ENCODE measurements at regions not wholly inside any gene's neighbourhood (a gene's known extent, or its start where the extent isn't known, plus 50 kb on each side); places are given as distances from the start of the nearest gene placed in this dataset.

DNA sequence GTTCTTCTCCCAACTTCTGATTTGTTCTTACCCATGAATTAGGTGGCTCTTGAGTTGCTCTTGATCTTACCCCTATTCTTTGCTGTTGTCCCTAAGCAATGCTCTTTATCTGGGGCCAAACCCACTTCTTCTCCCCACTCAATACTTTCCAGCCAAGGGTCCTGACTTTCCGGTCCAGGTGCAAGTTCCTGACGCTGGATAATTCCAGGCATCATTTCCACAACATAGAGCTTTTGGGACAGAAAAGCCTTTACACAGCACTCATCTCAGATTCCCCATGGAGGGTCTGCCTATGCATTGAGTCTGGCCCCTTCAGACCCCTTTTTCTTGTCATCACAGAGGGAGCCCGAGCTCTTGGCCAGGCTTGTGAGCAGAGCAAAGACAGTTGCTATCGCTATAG lies 85.4 kb upstream of the BOC start:
- no peak for DNase-seq
- Mint-ChIP-seq H3K4me3 (no peak overlapping the region), H3K36me3 (ENCODE audit: low read depth) (no peaks in the 10 kb centered on the region), H3K4me1 (ENCODE audit: low read depth) (peaks cover 2% of the 10 kb centered on the region), H3K27ac (no peak overlapping the region), H3K9me3 (no peaks in the 10 kb centered on the region), H3K27me3 (ENCODE audit: low read depth) (no peaks in the 10 kb centered on the region)
- intact Hi-C loops (cut with micrococcal nuclease): no loop called here
- CTCF ChIA-PET: interaction anchor here (1.2 kb wide), 1 partner anchor 162 kb away, joined by 3 read pairs; no protein-coding TSS in a partner anchor

DNA sequence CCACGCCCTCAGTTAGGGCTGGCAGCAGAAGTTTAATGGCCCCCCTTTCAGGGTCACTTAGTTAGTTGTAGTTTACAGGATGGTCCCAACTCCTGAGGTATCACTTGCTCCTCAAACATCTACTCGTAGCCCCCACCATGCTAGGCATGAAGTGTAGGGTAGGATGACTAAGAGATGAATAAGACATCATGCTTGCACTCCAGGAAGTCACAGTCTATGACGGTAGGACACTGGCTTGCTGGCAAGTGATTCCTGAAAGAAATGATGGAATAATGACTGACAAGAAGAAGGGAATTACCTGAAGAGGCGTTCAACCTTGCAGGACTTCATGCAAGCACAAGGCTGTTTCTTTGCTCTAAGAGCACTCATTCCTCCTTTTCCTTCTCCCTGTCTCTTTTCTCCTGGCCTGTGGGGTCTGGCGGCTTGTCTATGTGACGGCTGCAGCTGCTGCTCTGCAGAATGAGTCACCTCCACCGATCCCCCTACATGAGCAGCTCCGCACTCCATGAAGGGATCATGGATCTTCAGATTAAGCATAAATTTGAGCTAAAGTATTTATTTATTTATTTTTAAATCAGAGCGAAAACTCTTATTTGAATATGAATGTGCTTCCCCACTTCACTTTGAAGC lies 82.9 kb upstream of the BOC start:
- H3K4me1 Mint-ChIP-seq (ENCODE audit: low read depth): peaks cover 2% of the 10 kb centered on the region
- H3K9me3 Mint-ChIP-seq: no peaks in the 10 kb centered on the region
- H3K4me3 Mint-ChIP-seq: no peak overlapping the region
- no peaks in the 10 kb centered on the region for H3K36me3 Mint-ChIP-seq (ENCODE audit: low read depth)
- CTCF ChIA-PET: no interaction called here
- H3K27ac Mint-ChIP-seq: no peak overlapping the region
- intact Hi-C loops (cut with micrococcal nuclease): no loop called here
- DNase-seq: no peak
- no peaks in the 10 kb centered on the region for H3K27me3 Mint-ChIP-seq (ENCODE audit: low read depth)

DNA sequence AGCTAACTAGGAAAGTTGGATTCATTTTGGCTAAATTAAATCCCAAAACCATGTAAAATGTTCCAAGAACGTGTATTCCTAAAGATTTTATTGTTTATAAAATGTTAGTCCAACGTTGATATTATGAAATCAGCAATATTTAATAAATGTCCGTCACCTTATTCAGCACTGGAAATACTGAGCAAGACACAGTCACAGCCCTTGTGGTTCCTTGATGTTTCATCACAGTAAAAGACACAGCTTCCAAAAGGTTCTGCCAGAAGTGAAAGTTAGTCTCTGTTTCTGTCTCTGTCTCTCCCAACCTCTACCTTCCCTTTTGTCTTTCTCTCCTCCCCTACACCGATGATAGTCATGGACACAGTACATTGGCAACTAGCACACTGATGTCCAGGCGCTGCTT lies 82.2 kb upstream of the BOC start:
- Mint-ChIP-seq H3K27ac (no peak overlapping the region), H3K4me1 (ENCODE audit: low read depth) (peaks cover under 1% of the 10 kb centered on the region), H3K27me3 (ENCODE audit: low read depth) (no peaks in the 10 kb centered on the region), H3K4me3 (no peak overlapping the region), H3K36me3 (ENCODE audit: low read depth) (no peaks in the 10 kb centered on the region), H3K9me3 (no peaks in the 10 kb centered on the region)
- CTCF ChIA-PET: no interaction called here
- intact Hi-C loops (cut with micrococcal nuclease): no loop called here
- no peak for DNase-seq

DNA sequence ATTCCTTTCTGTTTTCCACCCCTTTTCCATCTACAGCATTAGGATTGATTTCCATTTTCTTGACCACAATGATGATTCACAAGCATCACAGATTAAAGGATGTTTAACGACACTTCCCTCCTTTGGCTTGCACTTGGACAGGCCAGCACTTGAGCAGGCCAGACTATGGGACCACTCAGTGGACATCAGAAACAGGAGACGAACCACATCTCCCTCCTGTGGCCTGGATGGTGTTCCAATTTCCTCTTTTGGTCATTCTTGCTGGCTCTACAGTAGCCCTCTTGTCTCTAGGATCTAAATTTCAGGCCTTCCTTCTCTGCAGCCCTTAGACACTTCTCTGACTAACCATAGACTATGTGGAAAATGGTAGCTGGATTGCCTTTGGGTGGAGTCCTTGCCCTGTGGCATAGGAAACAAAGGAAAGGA lies 78.8 kb upstream of the BOC start:
- CTCF ChIA-PET: interaction anchor here (0.8 to 1.0 kb wide), 2 partner anchors 137 to 156 kb away, joined by 3 to 4 read pairs; no protein-coding TSS in a partner anchor

DNA sequence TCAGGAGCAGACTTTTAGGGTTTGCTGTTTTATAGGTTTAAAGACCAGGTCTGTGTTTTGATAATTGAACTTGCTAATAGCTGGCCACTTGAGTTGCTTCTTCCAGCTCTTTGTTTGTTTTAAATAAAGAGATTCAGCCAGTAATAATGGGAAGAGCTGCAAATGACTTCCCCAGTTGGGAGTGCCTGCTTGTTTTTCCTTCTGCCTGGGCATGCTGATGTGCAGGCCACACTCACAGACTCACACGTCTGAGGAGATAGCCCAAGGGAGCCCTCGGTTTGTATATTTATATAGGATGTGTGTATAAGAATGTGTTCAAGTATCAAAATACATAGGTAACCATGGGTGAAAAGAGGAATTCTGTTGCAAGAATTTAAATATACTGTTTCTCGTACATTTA lies 78.2 kb upstream of the BOC start:
- Mint-ChIP-seq H3K4me1 (ENCODE audit: low read depth) (no peaks in the 10 kb centered on the region), H3K27me3 (ENCODE audit: low read depth) (no peaks in the 10 kb centered on the region), H3K36me3 (ENCODE audit: low read depth) (no peaks in the 10 kb centered on the region), H3K9me3 (peaks cover 2% of the 10 kb centered on the region), H3K4me3 (no peak overlapping the region), H3K27ac (no peak overlapping the region)
- intact Hi-C loops (cut with micrococcal nuclease): no loop called here
- CTCF ChIA-PET: interaction anchor here (0.8 to 1.0 kb wide), 2 partner anchors 136 to 155 kb away, joined by 3 to 4 read pairs; no protein-coding TSS in a partner anchor
- no peak for DNase-seq

More for the DNA sequence above, 78.8 kb upstream of the BOC start:
- Mint-ChIP-seq H3K27ac (no peak overlapping the region), H3K9me3 (no peaks in the 10 kb centered on the region), H3K4me3 (no peak overlapping the region), H3K36me3 (ENCODE audit: low read depth) (no peaks in the 10 kb centered on the region), H3K27me3 (ENCODE audit: low read depth) (no peaks in the 10 kb centered on the region), H3K4me1 (ENCODE audit: low read depth) (no peaks in the 10 kb centered on the region)
- intact Hi-C loops (cut with micrococcal nuclease): no loop called here
- no peak for DNase-seq

DNA sequence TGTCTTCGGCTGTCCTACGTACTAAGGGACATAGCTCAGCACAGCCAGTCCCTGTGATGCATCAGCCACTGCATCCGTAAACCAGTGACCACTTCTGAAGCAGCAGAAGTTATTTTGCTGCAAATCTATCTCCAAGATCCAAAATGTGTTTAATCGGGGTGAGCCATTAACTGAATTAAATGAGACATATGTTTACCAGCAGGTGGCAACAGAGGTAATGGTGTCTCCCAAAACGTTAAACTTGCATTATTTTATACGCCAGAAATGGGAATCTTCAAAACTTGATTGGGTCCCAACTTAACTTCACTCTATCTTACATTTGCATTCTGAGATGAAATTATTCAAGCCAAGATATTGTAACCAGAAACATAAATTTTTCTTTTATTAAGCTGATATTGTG lies 75.3 kb upstream of the BOC start:
- H3K9me3 Mint-ChIP-seq: peaks cover 2% of the 10 kb centered on the region
- H3K36me3 Mint-ChIP-seq (ENCODE audit: low read depth): no peaks in the 10 kb centered on the region
- H3K27me3 Mint-ChIP-seq (ENCODE audit: low read depth): no peaks in the 10 kb centered on the region
- peaks cover 3% of the 10 kb centered on the region for H3K4me1 Mint-ChIP-seq (ENCODE audit: low read depth)
- no peak for DNase-seq
- H3K27ac Mint-ChIP-seq: no peak overlapping the region
- CTCF ChIA-PET: interaction anchor here (0.8 to 1.2 kb wide), 2 partner anchors 152 to 157 kb away, joined by 3 read pairs; no protein-coding TSS in a partner anchor
- intact Hi-C loops (cut with micrococcal nuclease): loop anchor here (1.0 to 5.0 kb wide), 3 partner anchors 85 to 441 kb away; no protein-coding TSS in a partner anchor
- H3K4me3 Mint-ChIP-seq: no peak overlapping the region

DNA sequence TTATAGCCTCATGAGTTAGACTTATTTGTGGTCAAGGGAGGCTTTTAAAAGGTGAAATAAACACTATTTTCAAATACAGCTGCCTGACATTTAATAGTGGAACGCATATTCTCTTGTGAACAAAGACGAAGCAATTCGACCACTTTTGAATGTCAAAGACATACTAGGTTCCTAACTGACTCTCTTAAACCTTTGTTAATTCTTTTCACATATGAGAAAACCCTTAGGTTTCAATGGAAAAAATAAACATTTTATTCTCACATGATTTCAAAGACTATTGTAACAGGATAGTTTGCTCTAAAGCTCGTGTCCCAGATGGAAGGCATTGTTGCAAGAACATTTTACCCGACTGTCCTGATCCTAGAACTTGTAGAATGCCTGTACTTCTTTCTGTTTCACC lies 74.8 kb upstream of the BOC start:
- DNase-seq: no peak
- intact Hi-C loops (cut with micrococcal nuclease): loop anchor here (1.0 to 5.0 kb wide), 3 partner anchors 85 to 441 kb away; no protein-coding TSS in a partner anchor
- no peak overlapping the region for H3K4me3 Mint-ChIP-seq
- H3K36me3 Mint-ChIP-seq (ENCODE audit: low read depth): no peaks in the 10 kb centered on the region
- CTCF ChIA-PET: interaction anchor here (0.8 to 1.2 kb wide), 2 partner anchors 152 to 157 kb away, joined by 3 read pairs; no protein-coding TSS in a partner anchor
- no peak overlapping the region for H3K27ac Mint-ChIP-seq
- peaks cover 4% of the 10 kb centered on the region for H3K4me1 Mint-ChIP-seq (ENCODE audit: low read depth)
- H3K27me3 Mint-ChIP-seq (ENCODE audit: low read depth): no peaks in the 10 kb centered on the region
- H3K9me3 Mint-ChIP-seq: peaks cover 2% of the 10 kb centered on the region

DNA sequence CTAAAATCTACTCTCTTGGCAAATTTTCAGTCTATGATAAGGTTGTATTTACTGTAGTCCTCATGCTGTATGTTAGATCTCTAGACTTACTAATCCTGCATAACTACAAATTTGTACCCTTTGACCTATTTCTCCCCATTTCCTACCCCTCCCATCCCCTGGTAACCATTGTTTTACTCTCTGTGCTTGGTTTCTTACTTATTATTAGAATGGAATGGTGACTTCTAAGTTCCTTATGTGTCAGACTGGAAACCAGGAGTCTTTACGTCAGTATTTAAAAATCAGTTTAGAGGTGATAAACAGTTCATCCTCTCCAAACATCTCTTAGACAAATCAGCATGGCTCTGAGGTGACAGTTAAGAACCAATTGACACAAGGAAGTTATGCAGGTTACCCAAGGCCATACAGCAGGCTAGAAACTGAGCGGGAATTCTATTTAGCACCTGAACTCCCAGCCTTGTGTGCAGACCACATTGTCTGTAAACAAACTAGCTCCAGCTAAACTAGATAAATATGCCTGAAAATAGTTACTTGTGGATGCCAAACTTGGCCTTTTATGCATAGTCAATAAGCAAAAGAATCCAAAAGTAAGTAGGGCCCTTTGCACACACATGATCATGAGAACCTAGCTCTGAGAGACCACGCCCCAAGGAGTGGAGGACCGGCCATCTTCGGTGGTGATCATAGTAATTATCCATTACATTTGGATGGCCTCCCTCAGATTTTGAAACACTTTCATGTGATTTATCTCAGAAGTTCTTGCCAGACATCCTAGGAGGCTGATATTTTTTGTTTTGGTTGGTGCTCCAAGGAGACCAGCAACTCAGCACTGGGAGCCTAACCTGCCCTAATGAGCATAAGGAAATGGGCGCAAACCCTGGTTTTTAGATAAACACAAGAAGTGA lies 72.3 kb upstream of the BOC start:
- peaks cover 4% of the 10 kb centered on the region for H3K4me1 Mint-ChIP-seq (ENCODE audit: low read depth)
- H3K4me3 Mint-ChIP-seq: no peak overlapping the region
- H3K9me3 Mint-ChIP-seq: peaks cover 2% of the 10 kb centered on the region
- H3K27ac Mint-ChIP-seq: no peak overlapping the region
- no peaks in the 10 kb centered on the region for H3K36me3 Mint-ChIP-seq (ENCODE audit: low read depth)
- no peaks in the 10 kb centered on the region for H3K27me3 Mint-ChIP-seq (ENCODE audit: low read depth)
- DNase-seq: no peak
- intact Hi-C loops (cut with micrococcal nuclease): loop anchor here (5.0 kb wide), 1 partner anchor 438 kb away; no protein-coding TSS in a partner anchor
- CTCF ChIA-PET: no interaction called here

DNA sequence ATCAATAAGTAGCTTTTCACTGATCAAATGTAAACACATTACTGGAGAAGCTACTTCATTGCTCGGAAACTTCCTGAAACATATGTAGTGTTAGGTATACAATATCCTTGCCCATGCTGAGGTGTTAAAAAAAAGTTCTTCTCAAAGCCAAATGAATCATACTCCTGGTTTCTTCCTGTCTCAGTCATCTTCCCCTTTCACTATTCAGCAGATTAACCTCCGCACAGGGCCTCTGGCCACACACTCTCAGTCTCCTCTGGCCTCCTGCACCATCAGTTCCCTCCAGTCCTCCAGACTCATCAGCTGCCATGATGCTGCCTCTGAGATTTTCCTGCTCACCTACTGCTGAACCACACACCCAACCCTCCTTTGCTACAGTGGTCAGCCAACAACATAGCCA lies 70.5 kb upstream of the BOC start:
- Mint-ChIP-seq H3K4me3 (no peak overlapping the region), H3K36me3 (ENCODE audit: low read depth) (no peaks in the 10 kb centered on the region), H3K9me3 (peaks cover 2% of the 10 kb centered on the region), H3K27ac (no peak overlapping the region), H3K27me3 (ENCODE audit: low read depth) (no peaks in the 10 kb centered on the region), H3K4me1 (ENCODE audit: low read depth) (peaks cover 4% of the 10 kb centered on the region)
- intact Hi-C loops (cut with micrococcal nuclease): no loop called here
- CTCF ChIA-PET: no interaction called here
- no peak for DNase-seq

DNA sequence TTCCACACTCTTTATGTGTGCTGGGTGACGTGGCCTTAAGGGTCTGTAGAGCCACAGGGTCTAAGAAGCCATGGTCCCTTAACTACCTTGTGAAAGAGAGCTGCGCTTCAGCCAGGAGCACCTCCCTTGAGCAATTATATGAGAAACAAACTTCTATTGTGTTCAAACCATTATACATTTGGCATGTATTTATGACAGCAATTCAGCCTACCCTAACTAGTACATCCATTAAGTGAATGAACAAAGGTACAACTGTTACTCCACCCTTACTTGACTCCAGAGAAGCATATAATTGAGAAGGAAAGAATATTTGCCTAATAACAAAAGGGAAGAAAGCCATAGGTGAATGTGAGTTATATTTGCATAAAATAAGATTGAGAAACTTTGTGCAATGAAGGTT lies 69.8 kb upstream of the BOC start:
- H3K9me3 Mint-ChIP-seq: peaks cover 2% of the 10 kb centered on the region
- CTCF ChIA-PET: no interaction called here
- no peaks in the 10 kb centered on the region for H3K27me3 Mint-ChIP-seq (ENCODE audit: low read depth)
- DNase-seq: no peak
- intact Hi-C loops (cut with micrococcal nuclease): no loop called here
- H3K4me3 Mint-ChIP-seq: no peak overlapping the region
- no peak overlapping the region for H3K27ac Mint-ChIP-seq
- no peaks in the 10 kb centered on the region for H3K36me3 Mint-ChIP-seq (ENCODE audit: low read depth)
- H3K4me1 Mint-ChIP-seq (ENCODE audit: low read depth): peaks cover 4% of the 10 kb centered on the region

DNA sequence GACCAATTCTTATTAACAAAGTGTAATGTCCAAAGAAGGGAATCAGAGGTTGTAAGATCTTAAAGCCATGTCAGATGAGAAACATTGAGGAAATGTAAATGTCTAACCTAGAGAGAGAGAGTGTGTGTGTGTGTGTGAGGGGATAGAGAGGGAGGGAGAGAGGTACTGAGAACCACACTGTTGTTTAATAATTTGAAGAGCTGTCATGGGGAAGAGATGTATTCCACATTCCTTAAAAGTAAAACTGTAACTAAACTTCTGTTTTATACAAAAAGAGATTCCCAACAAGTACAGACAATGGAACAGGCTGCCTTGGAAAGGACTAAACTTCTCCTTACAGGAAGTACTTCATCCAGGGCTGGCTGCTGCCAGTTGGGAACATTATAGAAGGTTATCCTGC lies 68.9 kb upstream of the BOC start:
- no peak overlapping the region for H3K4me3 Mint-ChIP-seq
- no peak for DNase-seq
- CTCF ChIA-PET: no interaction called here
- no peaks in the 10 kb centered on the region for H3K36me3 Mint-ChIP-seq (ENCODE audit: low read depth)
- no peak overlapping the region for H3K27ac Mint-ChIP-seq
- peaks cover 2% of the 10 kb centered on the region for H3K9me3 Mint-ChIP-seq
- no peaks in the 10 kb centered on the region for H3K27me3 Mint-ChIP-seq (ENCODE audit: low read depth)
- peaks cover 4% of the 10 kb centered on the region for H3K4me1 Mint-ChIP-seq (ENCODE audit: low read depth)
- intact Hi-C loops (cut with micrococcal nuclease): no loop called here

DNA sequence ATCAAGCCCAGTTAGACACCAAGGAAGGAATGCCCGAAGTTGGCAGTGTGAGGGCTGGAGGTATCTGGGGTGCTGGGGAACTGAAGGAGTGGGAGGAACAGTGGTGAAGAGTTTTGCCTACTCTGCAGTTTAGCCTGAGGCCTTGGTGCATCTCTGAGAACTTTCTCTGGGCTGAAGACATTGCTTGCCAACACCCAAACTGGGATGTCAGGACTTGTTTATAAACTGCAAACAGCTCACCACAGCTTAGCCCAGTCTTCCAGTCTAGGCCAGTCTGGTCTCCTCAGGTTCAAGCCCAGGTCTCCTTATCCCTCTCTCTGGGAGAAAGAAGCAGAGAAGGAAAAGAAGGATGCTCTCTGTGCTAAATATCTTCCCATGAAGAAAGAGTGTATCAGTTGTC lies 68.0 kb upstream of the BOC start:
- no peaks in the 10 kb centered on the region for H3K9me3 Mint-ChIP-seq
- intact Hi-C loops (cut with micrococcal nuclease): no loop called here
- DNase-seq: no peak
- H3K4me3 Mint-ChIP-seq: no peak overlapping the region
- no peaks in the 10 kb centered on the region for H3K36me3 Mint-ChIP-seq (ENCODE audit: low read depth)
- H3K27me3 Mint-ChIP-seq (ENCODE audit: low read depth): no peaks in the 10 kb centered on the region
- CTCF ChIA-PET: no interaction called here
- H3K27ac Mint-ChIP-seq: no peak overlapping the region
- peaks cover 4% of the 10 kb centered on the region for H3K4me1 Mint-ChIP-seq (ENCODE audit: low read depth)
